Thyroid gland (tissue), 4 donors: ENCODE measurements at regions not wholly inside any gene's neighbourhood (a gene's known extent, or its start where the extent isn't known, plus 50 kb on each side); places are given as distances from the start of the nearest gene placed in this dataset.

ENCODE experiments used
- DNase-seq, 2 donors: peaks; one replicate each; pipeline ENCODE4 v3.0.0-alpha.2; 2019
- H3K27ac ChIP-seq, 3 donors: fragments of 200-600 bp; sonication (generic); 1 replicate in 2 of 3; 2 replicates in 1 of 3; pipeline ENCODE4 v1.5.1; 2016 to 2019; ENCODE audit warnings: mild to moderate bottlenecking in 1 of 3, moderate library complexity in 1 of 3
- H3K27me3 ChIP-seq: fragments of 200-600 bp; sonication (generic); one replicate; pipeline ENCODE4 v1.5.1; 2019
- H3K36me3 ChIP-seq, 2 donors: fragments of 200-600 bp; sonication (generic); one replicate each; pipeline ENCODE4 v1.5.1; 2016 to 2019
- H3K4me1 ChIP-seq, 2 donors: fragments of 200-600 bp; sonication (generic); one replicate each; pipeline ENCODE4 v1.5.1; 2017 to 2019
- H3K4me3 ChIP-seq, 3 donors: fragments of 200-600 bp; sonication (generic); replicated peaks in 1 of 3; 1 replicate in 2 of 3; 2 replicates in 1 of 3; pipeline ENCODE4 v1.5.1; 2016; ENCODE audit warnings: mild to moderate bottlenecking in 1 of 3
- H3K9me3 ChIP-seq: fragments of 200-600 bp; sonication (generic); one replicate; pipeline ENCODE4 v1.5.1; 2017
- POLR2A ChIP-seq, 2 donors: fragments of 450-650 bp; IDR thresholded peaks; one replicate each; pipeline ENCODE4 v1.6.1; 2017; ENCODE audit warnings: antibody characterized with exemption in 2 of 2, mild to moderate bottlenecking in 2 of 2, moderate library complexity in 1 of 2
- WGBS, 2 donors: methylation state at CpG; one replicate each; pipeline ENCODE4 v1.1.5; 2017; 5-methylcytosine and 5-hydroxymethylcytosine counted together
- intact Hi-C: fragments of 100-400 bp; cut with DNase I; formaldehyde crosslinking; loops from one replicate; pipeline ENCODE4 v1.15.1; 2023
- TF ChIP-seq, protein P1 (sequence below), 6 experiments: fragments of 200-600 bp in 3 of 6; fragments of 450-650 bp in 3 of 6; sonication (generic) in 3 of 6; IDR thresholded peaks; one replicate each; pipeline ENCODE4 v1.5.1; 2016 to 2019; ENCODE audit warnings: antibody characterized with exemption in 6 of 6, mild to moderate bottlenecking in 2 of 6, inconsistent platforms in 1 of 6, moderate library complexity in 1 of 6

GRCh38 chr7:140283472-140283871 lies 106.7 kb upstream of the KDM7A start:
- no peak overlapping the region for H3K4me3 ChIP-seq
- no peaks in the 10 kb centered on the region for H3K4me1 ChIP-seq
- no peak for DNase-seq
- TF ChIP-seq, protein P1, sequence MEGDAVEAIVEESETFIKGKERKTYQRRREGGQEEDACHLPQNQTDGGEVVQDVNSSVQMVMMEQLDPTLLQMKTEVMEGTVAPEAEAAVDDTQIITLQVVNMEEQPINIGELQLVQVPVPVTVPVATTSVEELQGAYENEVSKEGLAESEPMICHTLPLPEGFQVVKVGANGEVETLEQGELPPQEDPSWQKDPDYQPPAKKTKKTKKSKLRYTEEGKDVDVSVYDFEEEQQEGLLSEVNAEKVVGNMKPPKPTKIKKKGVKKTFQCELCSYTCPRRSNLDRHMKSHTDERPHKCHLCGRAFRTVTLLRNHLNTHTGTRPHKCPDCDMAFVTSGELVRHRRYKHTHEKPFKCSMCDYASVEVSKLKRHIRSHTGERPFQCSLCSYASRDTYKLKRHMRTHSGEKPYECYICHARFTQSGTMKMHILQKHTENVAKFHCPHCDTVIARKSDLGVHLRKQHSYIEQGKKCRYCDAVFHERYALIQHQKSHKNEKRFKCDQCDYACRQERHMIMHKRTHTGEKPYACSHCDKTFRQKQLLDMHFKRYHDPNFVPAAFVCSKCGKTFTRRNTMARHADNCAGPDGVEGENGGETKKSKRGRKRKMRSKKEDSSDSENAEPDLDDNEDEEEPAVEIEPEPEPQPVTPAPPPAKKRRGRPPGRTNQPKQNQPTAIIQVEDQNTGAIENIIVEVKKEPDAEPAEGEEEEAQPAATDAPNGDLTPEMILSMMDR (IDR thresholded peaks at IDR 0.05): no peak
- TF ChIP-seq POLR2A (IDR thresholded peaks at IDR 0.05): no peak
- H3K9me3 ChIP-seq: no peaks in the 10 kb centered on the region
- H3K36me3 ChIP-seq: no peaks in the 10 kb centered on the region
- no peaks in the 10 kb centered on the region for H3K27me3 ChIP-seq
- WGBS, 2 donors: 96% methylated on average over 3 of the region's 3 CpGs
- no peak overlapping the region for H3K27ac ChIP-seq
- intact Hi-C loops: no loop called here

DNA sequence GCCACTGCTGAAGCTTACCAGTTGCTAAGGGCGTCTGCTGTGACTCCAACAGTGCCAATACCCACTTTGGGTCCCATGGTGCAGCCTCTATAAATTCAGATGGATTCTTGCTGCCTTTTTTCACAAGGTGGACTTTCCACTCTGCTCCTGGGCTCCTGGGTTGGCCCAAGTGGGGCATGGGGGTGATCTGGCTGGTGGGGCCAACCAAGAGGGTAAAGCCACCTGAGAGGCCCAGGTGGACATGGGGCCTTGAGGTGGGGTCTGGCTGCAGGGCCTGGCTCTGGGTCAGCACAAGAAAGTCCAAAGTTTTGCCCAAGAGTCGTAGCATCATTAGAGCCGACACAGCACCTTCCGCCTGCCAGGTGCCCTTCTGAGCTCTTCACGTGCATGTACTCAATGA lies 105.2 kb upstream of the KDM7A start:
- DNase-seq: no peak
- H3K36me3 ChIP-seq: no peaks in the 10 kb centered on the region
- no peaks in the 10 kb centered on the region for H3K9me3 ChIP-seq
- WGBS, 2 donors: 90% methylated on average over 5 of the region's 5 CpGs
- no peak overlapping the region for H3K27ac ChIP-seq
- no peaks in the 10 kb centered on the region for H3K4me1 ChIP-seq
- H3K4me3 ChIP-seq: no peak overlapping the region
- H3K27me3 ChIP-seq: no peaks in the 10 kb centered on the region
- no peak for TF ChIP-seq POLR2A (IDR thresholded peaks at IDR 0.05)
- TF ChIP-seq, protein P1 (IDR thresholded peaks at IDR 0.05): no peak
- intact Hi-C loops: no loop called here

DNA sequence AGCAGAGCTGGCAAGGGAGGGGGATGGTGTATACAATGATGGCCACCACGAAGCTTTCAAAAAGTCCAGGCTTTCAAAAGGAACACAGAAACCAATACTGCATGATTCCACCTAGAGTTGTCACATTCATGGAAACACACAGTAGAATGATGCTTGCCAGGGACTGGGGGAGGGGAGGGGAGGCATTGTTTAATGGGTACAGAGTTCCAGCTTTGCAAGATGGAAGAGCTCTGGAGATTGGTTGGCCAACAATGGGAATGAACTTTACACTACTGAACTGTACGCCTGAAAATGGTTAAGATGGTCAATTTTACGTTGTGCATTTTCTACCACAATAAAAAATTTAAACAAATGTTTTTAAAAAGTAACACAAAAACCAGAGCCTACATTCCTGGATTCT lies 104.5 kb upstream of the KDM7A start:
- intact Hi-C loops: no loop called here
- DNase-seq: no peak
- Histone ChIP-seq H3K4me1 (no peaks in the 10 kb centered on the region), H3K36me3 (no peaks in the 10 kb centered on the region), H3K9me3 (no peaks in the 10 kb centered on the region), H3K27ac (no peak overlapping the region), H3K4me3 (no peak overlapping the region), H3K27me3 (no peaks in the 10 kb centered on the region)
- WGBS, 2 donors: 85 to 90% methylated on average over 3 of the region's 3 CpGs
- TF ChIP-seq, protein P1 (IDR thresholded peaks at IDR 0.05): no peak
- no peak for TF ChIP-seq POLR2A (IDR thresholded peaks at IDR 0.05)

- H3K27ac ChIP-seq: no peak overlapping the region
- no peak for TF ChIP-seq POLR2A (IDR thresholded peaks at IDR 0.05)
- TF ChIP-seq, protein P1 (IDR thresholded peaks at IDR 0.05): no peak
Observed at GRCh38 chr7:140276001-140276400, 99.2 kb upstream of the KDM7A start.

DNA sequence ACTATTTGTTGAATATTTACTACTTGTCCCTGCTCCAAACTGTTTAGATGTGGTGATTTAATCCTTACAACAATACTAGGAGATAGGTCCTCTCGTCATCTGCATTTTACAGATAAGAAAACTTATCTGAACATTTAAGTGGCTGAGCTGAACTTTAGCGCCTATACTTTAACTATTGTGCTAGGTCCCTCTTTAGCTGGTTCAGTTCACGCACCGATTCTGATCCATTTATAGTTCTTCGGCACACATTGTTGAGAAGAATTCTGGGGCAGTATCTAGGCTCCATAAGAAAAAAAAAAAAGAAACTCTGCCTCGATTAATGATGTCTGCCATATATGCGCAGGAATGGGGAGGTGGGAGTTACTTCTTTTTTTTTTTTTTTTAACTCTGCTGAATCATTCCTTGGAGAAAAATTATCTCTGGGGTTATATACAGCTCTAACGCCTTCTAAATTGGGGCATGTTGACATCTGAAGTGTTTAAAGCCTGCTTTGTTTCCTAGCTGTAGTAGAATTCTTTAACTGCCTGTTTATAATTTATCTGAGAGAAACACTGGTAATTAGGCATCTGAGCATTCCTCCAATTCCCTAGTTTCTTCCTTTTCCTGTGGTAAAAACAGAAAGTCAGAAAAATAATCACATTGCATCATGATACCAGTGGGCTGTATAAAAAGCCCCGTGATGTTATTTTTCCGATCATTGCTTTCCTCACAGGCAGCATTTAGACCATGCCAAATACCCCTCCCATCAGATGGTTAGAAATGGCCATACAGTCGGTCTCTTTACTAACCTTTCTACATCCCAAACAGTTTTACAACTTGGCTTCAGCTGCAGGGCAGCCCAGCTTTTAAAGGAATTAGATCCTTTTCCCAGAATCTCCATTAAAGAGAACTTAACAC lies 98.5 kb upstream of the KDM7A start:
- no peaks in the 10 kb centered on the region for H3K4me1 ChIP-seq
- TF ChIP-seq, protein P1 (IDR thresholded peaks at IDR 0.05): no peak
- no peak for TF ChIP-seq POLR2A (IDR thresholded peaks at IDR 0.05)
- H3K36me3 ChIP-seq: no peaks in the 10 kb centered on the region
- 62 to 73% methylated on average over 11 of the region's 11 CpGs for WGBS, 2 donors
- intact Hi-C loops: no loop called here
- no peak overlapping the region for H3K4me3 ChIP-seq
- H3K27ac ChIP-seq: no peak overlapping the region
- H3K27me3 ChIP-seq: no peaks in the 10 kb centered on the region
- H3K9me3 ChIP-seq: no peaks in the 10 kb centered on the region
- no peak for DNase-seq

More at GRCh38 chr7:140276001-140276400, 99.2 kb upstream of the KDM7A start:
- Histone ChIP-seq H3K4me1 (no peaks in the 10 kb centered on the region), H3K9me3 (no peaks in the 10 kb centered on the region), H3K36me3 (no peaks in the 10 kb centered on the region), H3K4me3 (no peak overlapping the region), H3K27me3 (no peaks in the 10 kb centered on the region)
- DNase-seq: no peak
- intact Hi-C loops: no loop called here
- WGBS, 2 donors: 61 to 70% methylated on average over 5 of the region's 5 CpGs
